Fibroblast of lung (primary cell): ENCODE measurements at regions not wholly inside any gene's neighbourhood (a gene's known extent, or its start where the extent isn't known, plus 50 kb on each side); places are given as distances from the start of the nearest gene placed in this dataset.

Experiments used
- CTCF ChIP-seq, 2 donors: IDR thresholded peaks in 1 of 2; conservative IDR thresholded peaks in 1 of 2; 1 replicate in 1 of 2; 2 replicates in 1 of 2; pipeline ENCODE4 v1.5.1; 2011 to 2012; ENCODE audit warnings: low read length in 2 of 2, control low read depth in 1 of 2, inconsistent platforms in 1 of 2, low read depth in 1 of 2, mild to moderate bottlenecking in 1 of 2
- EZH2 ChIP-seq: IDR thresholded peaks from 2 replicates; pipeline ENCODE4 v1.5.1; 2012; ENCODE audit warnings: low read length, control low read depth, mild to moderate bottlenecking; ENCODE audit errors: missing control alignments

- TF ChIP-seq CTCF (conservative IDR thresholded peaks at IDR 0.05 in 1 of 2, IDR thresholded peaks at IDR 0.05 in 1 of 2; ENCODE audit: low read depth in 1 of 2, low read length in 2 of 2) (no peak), EZH2 (no peak)
Observed at GRCh38 chr3:193903512-193903817, 232.5 kb upstream of the HES1 start.
